Mammary epithelial cell (primary cell): ENCODE measurements at regions not wholly inside any gene's neighbourhood (a gene's known extent, or its start where the extent isn't known, plus 50 kb on each side); places are given as distances from the start of the nearest gene placed in this dataset.

ENCODE experiments used
- CTCF ChIP-seq, 2 donors: IDR thresholded peaks in 1 of 2; conservative IDR thresholded peaks in 1 of 2; 2 replicates each; pipeline ENCODE4 v1.5.1; 2011 to 2012; ENCODE audit warnings: inconsistent platforms in 2 of 2, low read length in 2 of 2, mild to moderate bottlenecking in 2 of 2, control low read depth in 1 of 2, low read depth in 1 of 2; ENCODE audit not compliant: insufficient read depth in 1 of 2; ENCODE audit errors: extremely low read depth in 1 of 2
- EZH2 ChIP-seq: IDR thresholded peaks from 2 replicates; pipeline ENCODE4 v1.6.1; 2012; ENCODE audit warnings: low read length, inconsistent platforms, borderline replicate concordance

- TF ChIP-seq CTCF (conservative IDR thresholded peaks at IDR 0.05 in 1 of 2, IDR thresholded peaks at IDR 0.05 in 1 of 2; ENCODE audit: extremely low read depth in 1 of 2, insufficient read depth in 1 of 2, low read depth in 1 of 2, low read length in 2 of 2): no peak
- no peak for TF ChIP-seq EZH2
Measured at GRCh38 chr7:79787096-79787495, 333.6 kb upstream of the MAGI2 start.
